GM12891 (cell line): ENCODE measurements at regions not wholly inside any gene's neighbourhood (a gene's known extent, or its start where the extent isn't known, plus 50 kb on each side); places are given as distances from the start of the nearest gene placed in this dataset.

Experiments
- PAX5 ChIP-seq: IDR thresholded peaks from 2 replicates; pipeline ENCODE4 v1.6.1; 2011; ENCODE audit warnings: low read length, moderate library complexity, mild to moderate bottlenecking; ENCODE audit not compliant: insufficient read depth, severe bottlenecking
- POLR2A ChIP-seq: IDR thresholded peaks from 2 replicates; pipeline ENCODE4 v1.6.1; 2011; ENCODE audit warnings: low read depth, low read length, control low read depth
- POLR2AphosphoS5 ChIP-seq: IDR thresholded peaks from 2 replicates; pipeline ENCODE4 v1.6.1; 2011; ENCODE audit warnings: low read depth, low read length, control low read depth
- POU2F2 ChIP-seq: IDR thresholded peaks from 2 replicates; pipeline ENCODE4 v1.6.1; 2011; ENCODE audit warnings: low read depth, mild to moderate bottlenecking, control low read depth, low read length, moderate library complexity
- SPI1 ChIP-seq: IDR thresholded peaks from 2 replicates; pipeline ENCODE4 v1.6.1; 2011; ENCODE audit warnings: low read depth, low read length, control low read depth
- TAF1 ChIP-seq: IDR thresholded peaks from 2 replicates; pipeline ENCODE4 v1.6.1; 2011; ENCODE audit warnings: low read depth, low read length, control low read depth

GRCh38 chr22:27594474-27595134, 207.0 kb downstream of the MN1 start:
- no peak for TF ChIP-seq POLR2A
- no peak for TF ChIP-seq TAF1
- TF ChIP-seq POLR2AphosphoS5 = no peak
- TF ChIP-seq SPI1 = no peak
- no peak for TF ChIP-seq PAX5
- TF ChIP-seq POU2F2 = no peak
